ENCODE measurements at regions not wholly inside any gene's neighbourhood (a gene's known extent, or its start where the extent isn't known, plus 50 kb on each side); places are given as distances from the start of the nearest gene placed in this dataset.

DNA sequence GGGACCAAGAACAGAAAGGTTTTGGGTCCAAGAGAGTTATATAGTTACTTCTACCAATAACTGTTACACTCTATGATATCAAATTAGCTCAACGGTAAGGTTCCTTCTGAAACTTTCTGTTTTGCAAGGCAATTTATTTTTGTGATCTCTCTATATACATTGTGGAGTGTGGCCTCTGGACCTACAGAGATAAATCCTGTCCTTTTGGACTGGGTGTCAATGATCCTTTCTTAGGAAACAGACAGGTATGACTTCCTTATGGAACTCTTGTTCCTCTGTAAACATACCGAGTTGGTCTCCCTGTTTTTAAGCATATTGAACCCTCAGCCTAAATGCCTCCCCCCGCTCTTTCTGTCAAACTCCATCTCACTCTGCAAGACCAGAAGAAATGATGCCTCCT lies 1117.8 kb downstream of the BCL11A start:
- H3K36me3 ChIP-seq (ENCODE audit: control insufficient read depth in 2 of 2, insufficient read depth in 2 of 2, low read length in 1 of 2): no peaks in the 10 kb centered on the region
- no peak overlapping the region for H3K4me2 ChIP-seq (ENCODE audit: control insufficient read depth, insufficient read depth)
- no peak overlapping the region for H3K4me3 ChIP-seq
- no peaks in the 10 kb centered on the region for H3K9me3 ChIP-seq (replicated peaks; ENCODE audit: control insufficient read depth, insufficient read depth, low read length)
- no peaks in the 10 kb centered on the region; a peak in 1 of 4 replicates for H3K27me3 ChIP-seq (replicated peaks in 1 of 2; ENCODE audit: control insufficient read depth in 2 of 2, insufficient read depth in 2 of 2, low read length in 1 of 2)
- WGBS (ENCODE audit: insufficient coverage, insufficient replicate concordance, low lambda C conversion rate, missing lambda C conversion rate): 19% methylated on average over 3 of the region's 3 CpGs
- no peaks in the 10 kb centered on the region for H4K20me1 ChIP-seq (ENCODE audit: control insufficient read depth, insufficient read depth)
- H3K27ac ChIP-seq (ENCODE audit: control insufficient read depth, insufficient read depth): no peak overlapping the region
- no TSS peak for BruUV-seq (replicated peaks)
- H2AFZ ChIP-seq (ENCODE audit: control insufficient read depth, low read depth, low read length): no peak overlapping the region
- no peak overlapping the region for H3K9ac ChIP-seq (ENCODE audit: control insufficient read depth, insufficient read depth, low read length)
- ChIA-PET SMC1A (ENCODE audit: uncharacterized antibody, unreplicated experiment) (no interaction called here), RAD21 (ENCODE audit: unreplicated experiment) (no interaction called here), POLR2A (no interaction called here), CTCF (no interaction called here)
- no peaks in the 10 kb centered on the region for H3K4me1 ChIP-seq (ENCODE audit: control insufficient read depth, insufficient read depth, low read length)
- DNase-seq (ENCODE audit: low read depth, low spot score) (no peak), ATAC-seq (no peak), FAIRE-seq (no peak)
- no peak for TF ChIP-seq NR2C2 (IDR thresholded peaks at IDR 0.05; ENCODE audit: borderline replicate concordance, control insufficient read depth, insufficient read length, low read depth)
- no peak for TF ChIP-seq KAT2A (conservative IDR thresholded peaks at IDR 0.05; ENCODE audit: control insufficient read depth, low read depth, low read length)
- TF ChIP-seq CHD4 (IDR thresholded peaks at IDR 0.05): no peak
- no peak for TF ChIP-seq SIX5 (IDR thresholded peaks at IDR 0.05; ENCODE audit: low read depth, low read length, severe bottlenecking)
- H3K79me2 ChIP-seq (ENCODE audit: control insufficient read depth, insufficient read depth, low read length): no peaks in the 10 kb centered on the region
- intact Hi-C loops (cut with micrococcal nuclease; ENCODE audit: unreplicated experiment) (no loop called here), in situ Hi-C loops (cut with MboI) (no loop called here)

DNA sequence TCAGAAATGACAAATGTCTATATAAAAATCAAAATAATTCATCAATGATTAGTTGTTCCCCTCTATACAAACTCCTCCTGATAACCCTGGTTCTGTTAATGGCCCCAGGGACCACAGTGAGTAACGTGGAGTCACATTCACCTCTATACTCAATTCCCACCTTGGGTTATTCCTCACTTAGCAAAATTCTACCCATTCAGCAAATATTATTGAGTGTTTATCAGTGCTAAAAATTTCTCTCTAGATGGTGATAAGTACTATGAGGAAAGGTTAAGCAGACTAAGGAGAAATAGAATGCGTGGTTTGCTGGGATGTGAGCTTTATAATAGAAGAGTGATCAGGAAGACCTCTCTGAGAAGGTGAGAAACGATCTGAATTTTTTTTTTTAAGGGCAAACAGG lies 1124.5 kb downstream of the BCL11A start:
- no peak for FAIRE-seq
- Histone ChIP-seq H3K27ac (ENCODE audit: control insufficient read depth, insufficient read depth) (no peak overlapping the region), H3K4me1 (ENCODE audit: control insufficient read depth, insufficient read depth, low read length) (no peaks in the 10 kb centered on the region), H3K4me2 (ENCODE audit: control insufficient read depth, insufficient read depth) (no peak overlapping the region), H4K20me1 (ENCODE audit: control insufficient read depth, insufficient read depth) (no peaks in the 10 kb centered on the region), H3K79me2 (ENCODE audit: control insufficient read depth, insufficient read depth, low read length) (no peaks in the 10 kb centered on the region), H3K9ac (ENCODE audit: control insufficient read depth, insufficient read depth, low read length) (no peak overlapping the region), H3K36me3 (ENCODE audit: control insufficient read depth in 2 of 2, insufficient read depth in 2 of 2, low read length in 1 of 2) (no peaks in the 10 kb centered on the region), H3K4me3 (no peak overlapping the region), H3K27me3 (replicated peaks in 1 of 2; ENCODE audit: control insufficient read depth in 2 of 2, insufficient read depth in 2 of 2, low read length in 1 of 2) (no peaks in the 10 kb centered on the region), H3K9me3 (replicated peaks; ENCODE audit: control insufficient read depth, insufficient read depth, low read length) (no peaks in the 10 kb centered on the region), H2AFZ (ENCODE audit: control insufficient read depth, low read depth, low read length) (no peak overlapping the region)
- 0% methylated on average over 3 of the region's 3 CpGs for WGBS (ENCODE audit: insufficient coverage, insufficient replicate concordance, low lambda C conversion rate, missing lambda C conversion rate)
- ChIA-PET RAD21 (ENCODE audit: unreplicated experiment) (no interaction called here), SMC1A (ENCODE audit: uncharacterized antibody, unreplicated experiment) (no interaction called here), CTCF (no interaction called here), POLR2A (no interaction called here)
- BruUV-seq (replicated peaks): no TSS peak
- no peak for DNase-seq (ENCODE audit: low read depth, low spot score)
- no peak for ATAC-seq
- in situ Hi-C loops (cut with MboI) (no loop called here), intact Hi-C loops (cut with micrococcal nuclease; ENCODE audit: unreplicated experiment) (no loop called here)
- TF ChIP-seq, protein P1, sequence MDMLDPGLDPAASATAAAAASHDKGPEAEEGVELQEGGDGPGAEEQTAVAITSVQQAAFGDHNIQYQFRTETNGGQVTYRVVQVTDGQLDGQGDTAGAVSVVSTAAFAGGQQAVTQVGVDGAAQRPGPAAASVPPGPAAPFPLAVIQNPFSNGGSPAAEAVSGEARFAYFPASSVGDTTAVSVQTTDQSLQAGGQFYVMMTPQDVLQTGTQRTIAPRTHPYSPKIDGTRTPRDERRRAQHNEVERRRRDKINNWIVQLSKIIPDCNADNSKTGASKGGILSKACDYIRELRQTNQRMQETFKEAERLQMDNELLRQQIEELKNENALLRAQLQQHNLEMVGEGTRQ (IDR thresholded peaks at IDR 0.05; ENCODE audit: borderline replicate concordance, low read depth, low read length): no peak
- no peak for TF ChIP-seq RB1 (IDR thresholded peaks at IDR 0.05; ENCODE audit: borderline replicate concordance)
- TF ChIP-seq, protein P2, sequence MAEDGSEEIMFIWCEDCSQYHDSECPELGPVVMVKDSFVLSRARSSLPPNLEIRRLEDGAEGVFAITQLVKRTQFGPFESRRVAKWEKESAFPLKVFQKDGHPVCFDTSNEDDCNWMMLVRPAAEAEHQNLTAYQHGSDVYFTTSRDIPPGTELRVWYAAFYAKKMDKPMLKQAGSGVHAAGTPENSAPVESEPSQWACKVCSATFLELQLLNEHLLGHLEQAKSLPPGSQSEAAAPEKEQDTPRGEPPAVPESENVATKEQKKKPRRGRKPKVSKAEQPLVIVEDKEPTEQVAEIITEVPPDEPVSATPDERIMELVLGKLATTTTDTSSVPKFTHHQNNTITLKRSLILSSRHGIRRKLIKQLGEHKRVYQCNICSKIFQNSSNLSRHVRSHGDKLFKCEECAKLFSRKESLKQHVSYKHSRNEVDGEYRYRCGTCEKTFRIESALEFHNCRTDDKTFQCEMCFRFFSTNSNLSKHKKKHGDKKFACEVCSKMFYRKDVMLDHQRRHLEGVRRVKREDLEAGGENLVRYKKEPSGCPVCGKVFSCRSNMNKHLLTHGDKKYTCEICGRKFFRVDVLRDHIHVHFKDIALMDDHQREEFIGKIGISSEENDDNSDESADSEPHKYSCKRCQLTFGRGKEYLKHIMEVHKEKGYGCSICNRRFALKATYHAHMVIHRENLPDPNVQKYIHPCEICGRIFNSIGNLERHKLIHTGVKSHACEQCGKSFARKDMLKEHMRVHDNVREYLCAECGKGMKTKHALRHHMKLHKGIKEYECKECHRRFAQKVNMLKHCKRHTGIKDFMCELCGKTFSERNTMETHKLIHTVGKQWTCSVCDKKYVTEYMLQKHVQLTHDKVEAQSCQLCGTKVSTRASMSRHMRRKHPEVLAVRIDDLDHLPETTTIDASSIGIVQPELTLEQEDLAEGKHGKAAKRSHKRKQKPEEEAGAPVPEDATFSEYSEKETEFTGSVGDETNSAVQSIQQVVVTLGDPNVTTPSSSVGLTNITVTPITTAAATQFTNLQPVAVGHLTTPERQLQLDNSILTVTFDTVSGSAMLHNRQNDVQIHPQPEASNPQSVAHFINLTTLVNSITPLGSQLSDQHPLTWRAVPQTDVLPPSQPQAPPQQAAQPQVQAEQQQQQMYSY (CRISPR knock-in tag; IDR thresholded peaks at IDR 0.05): no peak
- TF ChIP-seq BHLHE40 (IDR thresholded peaks at IDR 0.05; ENCODE audit: borderline replicate concordance in 1 of 2, low read depth in 2 of 2, low read length in 1 of 2): no peak
- TF ChIP-seq, protein P3, sequence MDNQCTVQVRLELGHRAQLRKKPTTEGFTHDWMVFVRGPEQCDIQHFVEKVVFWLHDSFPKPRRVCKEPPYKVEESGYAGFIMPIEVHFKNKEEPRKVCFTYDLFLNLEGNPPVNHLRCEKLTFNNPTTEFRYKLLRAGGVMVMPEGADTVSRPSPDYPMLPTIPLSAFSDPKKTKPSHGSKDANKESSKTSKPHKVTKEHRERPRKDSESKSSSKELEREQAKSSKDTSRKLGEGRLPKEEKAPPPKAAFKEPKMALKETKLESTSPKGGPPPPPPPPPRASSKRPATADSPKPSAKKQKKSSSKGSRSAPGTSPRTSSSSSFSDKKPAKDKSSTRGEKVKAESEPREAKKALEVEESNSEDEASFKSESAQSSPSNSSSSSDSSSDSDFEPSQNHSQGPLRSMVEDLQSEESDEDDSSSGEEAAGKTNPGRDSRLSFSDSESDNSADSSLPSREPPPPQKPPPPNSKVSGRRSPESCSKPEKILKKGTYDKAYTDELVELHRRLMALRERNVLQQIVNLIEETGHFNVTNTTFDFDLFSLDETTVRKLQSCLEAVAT (IDR thresholded peaks at IDR 0.05): no peak
- TF ChIP-seq ZNF217 (IDR thresholded peaks at IDR 0.05): no peak
- no peak for TF ChIP-seq MTA2 (IDR thresholded peaks at IDR 0.05; ENCODE audit: low read depth)
- no peak for TF ChIP-seq NR2C2 (IDR thresholded peaks at IDR 0.05; ENCODE audit: borderline replicate concordance, control insufficient read depth, insufficient read length, low read depth)

All from GM12878 (cell line).